A673 (cell line): ENCODE measurements at regions not wholly inside any gene's neighbourhood (a gene's known extent, or its start where the extent isn't known, plus 50 kb on each side); places are given as distances from the start of the nearest gene placed in this dataset.

Experiments used
- CTCF ChIP-seq: fragments of 300-800, 200-600 bp; sonication (generic); conservative IDR thresholded peaks from 2 replicates; pipeline ENCODE4 v1.5.1; 2017; ENCODE audit warnings: low read depth, mild to moderate bottlenecking, antibody characterized with exemption, low read length, moderate library complexity, mixed read lengths
- EZH2 ChIP-seq: fragments of 200-600 bp; sonication (generic); IDR thresholded peaks from 2 replicates; pipeline ENCODE4 v1.6.1; 2017; ENCODE audit warnings: borderline replicate concordance, low read depth, mild to moderate bottlenecking, mixed read lengths, antibody characterized with exemption, low read length; ENCODE audit not compliant: poor library complexity, severe bottlenecking

GRCh38 chr10:52965509-52965908, 192.9 kb upstream of the MBL2 start:
- TF ChIP-seq CTCF, result no peak
- no peak for TF ChIP-seq EZH2
